K562 (cell line): ENCODE measurements at regions not wholly inside any gene's neighbourhood (a gene's known extent, or its start where the extent isn't known, plus 50 kb on each side); places are given as distances from the start of the nearest gene placed in this dataset.

Experiments
- ATAC-seq: fragments of 200-7000 bp; cut with Tn5 transposase; 3 replicates; pipeline ENCODE4 v1.9.1; 2020; ENCODE audit warnings: moderate library complexity
- BruUV-seq: library from RNA; stranded (reverse); fragments of 400-500 nt; replicated peaks from 2 replicates; lab custom pipeline; 2021; lab: Mats Ljungman, UMichigan
- CTCF ChIA-PET: fragments of 300-600 bp; formaldehyde crosslinking; extraction: SDS; loops from one replicate; lab custom pipeline; 2021; ENCODE audit warnings: low intra/inter-chr PET ratio; lab: Yijun Ruan, JAX
- POLR2A ChIA-PET: fragments of 300-600, 350-650 bp; sonication (Branson Sonifier 250); formaldehyde crosslinking; extraction: SDS; loops from one replicate; lab custom pipeline; 2021; ENCODE audit warnings: antibody characterized with exemption, inconsistent platforms; lab: Yijun Ruan, JAX
- DNase-seq, 4 experiments: peaks; one replicate each; pipeline versions ENCODE4 v3.0.0 to v3.0.0-alpha.2; 2011 to 2018; ENCODE audit warnings: low spot score in 3 of 4, mixed read lengths in 3 of 4; ENCODE audit errors: extremely low read depth in 1 of 4
- FAIRE-seq: peaks from 2 replicates; lab custom pipeline; 2011; peaks lifted over from hg19 to GRCh38; lab: Jason Lieb, UNC
- H2AFZ ChIP-seq: 2 replicates; pipeline ENCODE4 v1.6.0; 2011; ENCODE audit warnings: low read depth, low read length, control low read depth, inconsistent platforms
- H3K27ac ChIP-seq: fragments of 200-600 bp; 3 replicates; pipeline ENCODE4 v1.8.0; 2011; ENCODE audit warnings: low read depth, mild to moderate bottlenecking, control low read depth, inconsistent platforms, low read length, moderate library complexity, mixed read lengths; ENCODE audit errors: extremely low read depth
- H3K27me3 ChIP-seq, 2 experiments: fragments of 300-600 bp in 1 of 2; 2 replicates in 1 of 2; 3 replicates in 1 of 2; pipeline versions ENCODE4 v1.6.0 to v1.8.0; 2011; ENCODE audit warnings: inconsistent platforms in 2 of 2, low read length in 2 of 2, mild to moderate bottlenecking in 1 of 2, mixed read lengths in 1 of 2, moderate library complexity in 1 of 2; ENCODE audit not compliant: control insufficient read depth in 2 of 2, insufficient read depth in 2 of 2
- H3K36me3 ChIP-seq: fragments of 300-600 bp; 3 replicates; pipeline ENCODE4 v1.8.0; 2011; ENCODE audit warnings: mild to moderate bottlenecking, low read length, inconsistent platforms; ENCODE audit not compliant: control insufficient read depth, insufficient read depth
- H3K4me1 ChIP-seq, 2 experiments: fragments of 200-600 bp in 1 of 2; replicated peaks in 1 of 2; 2 replicates in 1 of 2; 3 replicates in 1 of 2; pipeline versions ENCODE4 v1.5.1 to v1.8.0; 2011; ENCODE audit warnings: inconsistent platforms in 2 of 2, low read length in 2 of 2, mild to moderate bottlenecking in 1 of 2, mixed read lengths in 1 of 2, moderate library complexity in 1 of 2; ENCODE audit not compliant: control insufficient read depth in 2 of 2, insufficient read depth in 2 of 2
- H3K4me2 ChIP-seq: 2 replicates; pipeline ENCODE4 v1.6.1; 2011; ENCODE audit warnings: low read length, control low read depth, inconsistent platforms, mixed read lengths; ENCODE audit not compliant: insufficient read depth
- H3K4me3 ChIP-seq: fragments of 200-600 bp; sonication (generic), shearing (Covaris generic); 2 replicates; pipeline ENCODE4 v1.5.1; 2016; ENCODE audit warnings: control low read depth, inconsistent platforms
- H3K79me2 ChIP-seq: fragments of 200-600 bp; 3 replicates; pipeline ENCODE4 v1.8.0; 2011; ENCODE audit warnings: low read length, inconsistent platforms; ENCODE audit not compliant: control insufficient read depth, insufficient read depth
- H3K9ac ChIP-seq, 2 experiments: 2 replicates each; pipeline versions ENCODE4 v1.6.0 to v1.6.1; 2011; ENCODE audit warnings: low read depth in 2 of 2, low read length in 2 of 2, control low read depth in 1 of 2, inconsistent platforms in 1 of 2, mild to moderate bottlenecking in 1 of 2, mixed read lengths in 1 of 2; ENCODE audit not compliant: insufficient read depth in 1 of 2
- H3K9me1 ChIP-seq: one replicate; pipeline ENCODE4 v1.6.0; 2011; ENCODE audit warnings: inconsistent platforms, mild to moderate bottlenecking, low read length, moderate library complexity; ENCODE audit not compliant: control insufficient read depth, insufficient read depth
- H3K9me3 ChIP-seq: replicated peaks from 2 replicates; pipeline ENCODE4 v1.5.1; 2011; ENCODE audit warnings: low read depth, low read length, inconsistent platforms; ENCODE audit not compliant: control insufficient read depth, insufficient read depth
- H4K20me1 ChIP-seq: replicated peaks from 2 replicates; pipeline ENCODE4 v1.6.1; 2011; ENCODE audit warnings: low read length, inconsistent platforms, mixed read lengths; ENCODE audit not compliant: control insufficient read depth, insufficient read depth
- DPF2 ChIP-seq: fragments of 450-650 bp; IDR thresholded peaks from 2 replicates; pipeline ENCODE4 v1.6.1; 2016
- ESRRB ChIP-seq: fragments of 250-450 bp; sonication (Bioruptor Pico); IDR thresholded peaks from 2 replicates; pipeline ENCODE4 v1.5.0; 2020; ENCODE audit warnings: mild to moderate bottlenecking, moderate library complexity, borderline replicate concordance
- GABPB1 ChIP-seq: sonication (generic); formaldehyde crosslinking; IDR thresholded peaks from 2 replicates; pipeline ENCODE4 v1.8.0; 2022; ENCODE audit warnings: mild to moderate bottlenecking, missing genetic modification reagents
- GTF2E2 ChIP-seq: fragments of 200-800 bp; sonication (Bioruptor generic); IDR thresholded peaks from 2 replicates; pipeline ENCODE4 v1.6.1; 2016; ENCODE audit warnings: missing genetic modification characterization, missing compliant biosample characterization
- HINFP ChIP-seq: fragments of 450-650 bp; conservative IDR thresholded peaks from 2 replicates; pipeline ENCODE4 v1.6.1; 2016; ENCODE audit warnings: missing genetic modification characterization, low read depth, mild to moderate bottlenecking, control low read depth, missing compliant biosample characterization
- MAFG ChIP-seq: fragments of 450-650 bp; conservative IDR thresholded peaks from 2 replicates; pipeline ENCODE4 v1.6.1; 2016; ENCODE audit warnings: missing genetic modification characterization, missing compliant biosample characterization
- NCOA1 ChIP-seq: fragments of 450-650 bp; IDR thresholded peaks from 2 replicates; pipeline ENCODE4 v1.6.1; 2016; ENCODE audit warnings: low read depth
- PKNOX1 ChIP-seq: fragments of 450-650 bp; IDR thresholded peaks from 2 replicates; pipeline ENCODE4 v1.6.1; 2016
- PURB ChIP-seq: sonication (generic); formaldehyde crosslinking; IDR thresholded peaks from 2 replicates; pipeline ENCODE4 v1.9.0; 2021; ENCODE audit warnings: low read depth, mild to moderate bottlenecking, missing genetic modification reagents
- RBM15 ChIP-seq: fragments of 200-400 bp; formaldehyde crosslinking; IDR thresholded peaks from 2 replicates; pipeline ENCODE4 v1.6.1; 2018; ENCODE audit warnings: mild to moderate bottlenecking, low read length, moderate library complexity; ENCODE audit not compliant: insufficient read depth
- RFX5 ChIP-seq: IDR thresholded peaks from 2 replicates; pipeline ENCODE4 v1.6.1; 2011; ENCODE audit warnings: low read depth, mild to moderate bottlenecking, improper control_type of control experiment, low read length
- RNF2 ChIP-seq: sonication (generic); IDR thresholded peaks from 2 replicates; pipeline ENCODE4 v1.6.1; 2016
- SP1 ChIP-seq: sonication (generic); formaldehyde crosslinking; IDR thresholded peaks from 2 replicates; pipeline ENCODE4 v1.8.1; 2022; ENCODE audit warnings: mild to moderate bottlenecking, missing genetic modification reagents
- ZNF175 ChIP-seq: fragments of 200-800 bp; sonication (Bioruptor generic); IDR thresholded peaks from 2 replicates; pipeline ENCODE4 v1.6.1; 2016; ENCODE audit warnings: low read depth, mild to moderate bottlenecking, missing genetic modification characterization, missing compliant biosample characterization
- WGBS: fragments of 100-300 bp; shearing (Covaris generic); methylation state at CpG from one replicate; pipeline ENCODE4 v1.1.6; 2016; ENCODE audit warnings: low coverage, mixed read lengths; ENCODE audit not compliant: insufficient coverage; ENCODE audit errors: missing lambda C conversion rate; 5-methylcytosine and 5-hydroxymethylcytosine counted together
- in situ Hi-C: fragments of 300-500 bp; cut with MboI; formaldehyde crosslinking; loops from 4 replicates; pipeline ENCODE4 v1.15.0; 2018; ENCODE audit warnings: inconsistent platforms, mixed read lengths
- intact Hi-C: fragments of 100-400 bp; cut with micrococcal nuclease; formaldehyde crosslinking; loops from 2 replicates; pipeline ENCODE4 v1.14.2; 2022

GRCh38 chr16:6967796-6968320 lies 364.8 kb upstream of the RBFOX1 start:
- 0% methylated on average over 10 of the region's 10 CpGs for WGBS
- H4K20me1 ChIP-seq: no peaks in the 10 kb centered on the region; the same call in 1 of the 2 replicates
- POLR2A ChIA-PET: no interaction called here

More at GRCh38 chr16:6967796-6968320, 364.8 kb upstream of the RBFOX1 start:
- CTCF ChIA-PET: no interaction called here
- no peaks in the 10 kb centered on the region for H3K9me3 ChIP-seq
- no peaks in the 10 kb centered on the region for H3K36me3 ChIP-seq
- no peaks in the 10 kb centered on the region for H3K9me1 ChIP-seq
- no peak for TF ChIP-seq ZNF175 (CRISPR knock-in tag)
- TF ChIP-seq RFX5: no peak
- TF ChIP-seq DPF2: no peak
- TF ChIP-seq GABPB1: no peak
- no peak for TF ChIP-seq SP1
- TF ChIP-seq HINFP: no peak
- TF ChIP-seq PKNOX1: no peak
- TF ChIP-seq PURB (CRISPR knock-in tag): no peak
- no peak for TF ChIP-seq ESRRB
- TF ChIP-seq GTF2E2 (tag): no peak
- TF ChIP-seq NCOA1: no peak
- no peak for TF ChIP-seq RBM15
- no peak for TF ChIP-seq MAFG (tag)
- TF ChIP-seq RNF2: no peak
- DNase-seq (no peak), ATAC-seq (no peak), FAIRE-seq (no peak)
- no peak overlapping the region for H3K9ac ChIP-seq
- no peak overlapping the region for H3K4me3 ChIP-seq
- no TSS peak for BruUV-seq
- intact Hi-C loops (no loop called here), in situ Hi-C loops (no loop called here)
- no peaks in the 10 kb centered on the region for H3K79me2 ChIP-seq
- H3K27ac ChIP-seq: no peak overlapping the region
- H3K4me2 ChIP-seq: no peak overlapping the region
- H3K4me1 ChIP-seq: no peaks in the 10 kb centered on the region
- H3K27me3 ChIP-seq: no peaks in the 10 kb centered on the region
- H2AFZ ChIP-seq: no peak overlapping the region
